Endothelial cell of umbilical vein (primary cell): ENCODE measurements at regions not wholly inside any gene's neighbourhood (a gene's known extent, or its start where the extent isn't known, plus 50 kb on each side); places are given as distances from the start of the nearest gene placed in this dataset.

Source experiments
- BruUV-seq: library from RNA; stranded (reverse); fragments of 400-500 nt; replicated peaks from 2 replicates; lab custom pipeline; 2021; lab: Mats Ljungman, UMichigan
- CTCF ChIA-PET: fragments of 300-600, 350-600 bp; sonication (Branson Sonifier 250); formaldehyde crosslinking; loops from one replicate; lab custom pipeline; 2021; ENCODE audit warnings: antibody characterized with exemption, inconsistent platforms; lab: Charles Lee
- POLR2A ChIA-PET: fragments of 300-600, 350-600 bp; sonication (Branson Sonifier 250); formaldehyde crosslinking; loops from one replicate; lab custom pipeline; 2021; ENCODE audit warnings: antibody characterized with exemption, inconsistent platforms; lab: Charles Lee
- DNase-seq: peaks from one replicate; pipeline ENCODE4 v3.0.0-alpha.2; 2011; ENCODE audit warnings: low read depth, low spot score
- FAIRE-seq: peaks from 2 replicates; lab custom pipeline; 2011; peaks lifted over from hg19 to GRCh38; lab: Jason Lieb, UNC
- H2AFZ ChIP-seq: 2 replicates; pipeline ENCODE4 v1.6.0; 2012; ENCODE audit warnings: low read depth, low read length, control low read depth, inconsistent platforms
- H3K27ac ChIP-seq: 2 replicates; pipeline ENCODE4 v1.5.1; 2011; ENCODE audit warnings: low read depth, mild to moderate bottlenecking, control low read depth, low read length, moderate library complexity; ENCODE audit not compliant: insufficient read depth
- H3K27me3 ChIP-seq, 2 experiments: 2 replicates each; pipeline versions ENCODE4 v1.6.0 to v1.6.1; 2011; ENCODE audit warnings: low read length in 2 of 2, mixed read lengths in 1 of 2; ENCODE audit not compliant: control insufficient read depth in 2 of 2, insufficient read depth in 2 of 2
- H3K36me3 ChIP-seq, 2 experiments: 2 replicates in 1 of 2; 3 replicates in 1 of 2; pipeline ENCODE4 v1.5.1; 2011; ENCODE audit warnings: low read length in 2 of 2, mild to moderate bottlenecking in 1 of 2, moderate library complexity in 1 of 2; ENCODE audit not compliant: control insufficient read depth in 2 of 2, insufficient read depth in 2 of 2; ENCODE audit errors: extremely low read depth in 1 of 2
- H3K4me1 ChIP-seq: 3 replicates; pipeline ENCODE4 v1.5.1; 2011; ENCODE audit warnings: mild to moderate bottlenecking, low read length; ENCODE audit not compliant: control insufficient read depth, insufficient read depth; ENCODE audit errors: extremely low read depth
- H3K4me2 ChIP-seq: 2 replicates; pipeline ENCODE4 v1.6.1; 2011; ENCODE audit warnings: low read length, control low read depth, mixed read lengths; ENCODE audit not compliant: insufficient read depth
- H3K4me3 ChIP-seq, 3 experiments: fragments of 200-600 bp in 1 of 3; sonication (generic), shearing (Covaris generic) in 1 of 3; replicated peaks in 1 of 3; 2 replicates each; pipeline ENCODE4 v1.5.1; 2011 to 2016; ENCODE audit warnings: control low read depth in 3 of 3, low read length in 3 of 3, mild to moderate bottlenecking in 2 of 3, inconsistent platforms in 1 of 3, low read depth in 1 of 3, moderate library complexity in 1 of 3; ENCODE audit not compliant: insufficient read depth in 1 of 3
- H3K79me2 ChIP-seq: 2 replicates; pipeline ENCODE4 v1.6.0; 2012; ENCODE audit warnings: low read length, inconsistent platforms; ENCODE audit not compliant: control insufficient read depth, insufficient read depth
- H3K9ac ChIP-seq: replicated peaks from 2 replicates; pipeline ENCODE3; 2011; ENCODE audit warnings: low read length, control low read depth; ENCODE audit not compliant: insufficient read depth; ENCODE audit errors: extremely low read depth
- H3K9me1 ChIP-seq: replicated peaks from 3 replicates; pipeline ENCODE4 v1.6.0; 2011; ENCODE audit warnings: mild to moderate bottlenecking, low read length; ENCODE audit not compliant: control insufficient read depth, insufficient read depth; ENCODE audit errors: extremely low read depth
- H3K9me3 ChIP-seq: replicated peaks from 2 replicates; pipeline ENCODE4 v1.5.1; 2012; ENCODE audit warnings: low read length, inconsistent platforms; ENCODE audit not compliant: control insufficient read depth, insufficient read depth
- H4K20me1 ChIP-seq: replicated peaks from 2 replicates; pipeline ENCODE3; 2011; ENCODE audit warnings: mild to moderate bottlenecking, low read length; ENCODE audit not compliant: control insufficient read depth, insufficient read depth; ENCODE audit errors: extremely low read depth
- CTCF ChIP-seq, 2 donors: IDR thresholded peaks; 1 replicate in 1 of 2; 2 replicates in 1 of 2; pipeline ENCODE4 v1.5.1; 2011; ENCODE audit warnings: low read length in 2 of 2, mild to moderate bottlenecking in 2 of 2, moderate library complexity in 2 of 2, control low read depth in 1 of 2, inconsistent platforms in 1 of 2, low read depth in 1 of 2; ENCODE audit not compliant: insufficient read depth in 1 of 2; ENCODE audit errors: extremely low read depth in 1 of 2
- EZH2 ChIP-seq: IDR thresholded peaks from 2 replicates; pipeline ENCODE4 v1.6.1; 2012; ENCODE audit warnings: borderline replicate concordance, low read depth, mild to moderate bottlenecking, moderate library complexity, low read length, inconsistent platforms; ENCODE audit not compliant: severe bottlenecking
- FOS ChIP-seq: IDR thresholded peaks from 2 replicates; pipeline ENCODE4 v1.6.1; 2011; ENCODE audit warnings: mild to moderate bottlenecking, low read length, moderate library complexity, borderline replicate concordance; ENCODE audit not compliant: insufficient read depth
- GATA2 ChIP-seq: IDR thresholded peaks from 2 replicates; pipeline ENCODE4 v1.7.0; 2011; ENCODE audit warnings: low read depth, mild to moderate bottlenecking, moderate library complexity, mixed read lengths, low read length; ENCODE audit not compliant: insufficient read length, insufficient read depth
- JUN ChIP-seq: IDR thresholded peaks from 2 replicates; pipeline ENCODE4 v1.6.1; 2011; ENCODE audit warnings: borderline replicate concordance, low read depth; ENCODE audit not compliant: insufficient read length, insufficient read depth
- MAX ChIP-seq: IDR thresholded peaks from 2 replicates; pipeline ENCODE4 v1.6.1; 2011; ENCODE audit not compliant: insufficient read depth, insufficient read length
- MYC ChIP-seq: IDR thresholded peaks from one replicate; pipeline ENCODE4 v1.6.1; 2011; ENCODE audit warnings: mild to moderate bottlenecking, low read depth, low read length
- POLR2A ChIP-seq: IDR thresholded peaks from 2 replicates; pipeline ENCODE4 v1.6.1; 2012; ENCODE audit warnings: low read depth, mild to moderate bottlenecking, control low read depth, low read length
- POLR2AphosphoS5 ChIP-seq: IDR thresholded peaks from 2 replicates; pipeline ENCODE4 v1.6.1; 2012; ENCODE audit warnings: low read depth, mild to moderate bottlenecking, control low read depth, low read length, moderate library complexity; ENCODE audit not compliant: insufficient read depth
- dilution Hi-C: fragments of 300-500 bp; cut with MboI; formaldehyde crosslinking; loops from one replicate; pipeline ENCODE4 v1.15.0; 2019; ENCODE audit warnings: low sequenced_read_pairs; ENCODE audit not compliant: extremely low pct_ligation_motif_present
- intact Hi-C: fragments of 100-400 bp; cut with micrococcal nuclease; formaldehyde crosslinking; loops from one replicate; pipeline ENCODE4 v1.10.0; 2022

GRCh38 chr4:128684016-128684415 lies 125.5 kb upstream of the JADE1 start:
- FAIRE-seq (no peak), DNase-seq (no peak)
- dilution Hi-C loops, result no loop called here
- no TSS peak for BruUV-seq
- Histone ChIP-seq H3K4me2 (no peak overlapping the region), H4K20me1 (no peaks in the 10 kb centered on the region), H3K9ac (no peak overlapping the region), H3K79me2 (no peaks in the 10 kb centered on the region), H3K9me1 (no peaks in the 10 kb centered on the region), H2AFZ (no peak overlapping the region), H3K9me3 (no peaks in the 10 kb centered on the region), H3K4me3 (no peak overlapping the region), H3K36me3 (no peaks in the 10 kb centered on the region), H3K27ac (no peak overlapping the region), H3K4me1 (no peaks in the 10 kb centered on the region), H3K27me3 (no peaks in the 10 kb centered on the region)
- TF ChIP-seq EZH2 (no peak), GATA2 (no peak)
- ChIA-PET POLR2A (no interaction called here), CTCF (no interaction called here)
- intact Hi-C loops, result no loop called here

GRCh38 chr4:128682942-128683666 lies 126.4 kb upstream of the JADE1 start:
- no peak for TF ChIP-seq POLR2A
- no peak for TF ChIP-seq MAX
- no peak for TF ChIP-seq JUN
- TF ChIP-seq CTCF (IDR thresholded peaks at IDR 0.05; ENCODE audit: extremely low read depth in 1 of 2, insufficient read depth in 1 of 2, low read depth in 1 of 2, low read length in 2 of 2), result no peak
- TF ChIP-seq GATA2, result no peak
- TF ChIP-seq POLR2AphosphoS5, result no peak
- no peak for TF ChIP-seq FOS
- no peak for TF ChIP-seq MYC
- no peak for TF ChIP-seq EZH2
- H3K4me2 ChIP-seq, result no peak overlapping the region
- DNase-seq (no peak), FAIRE-seq (no peak)
- BruUV-seq, result no TSS peak
- dilution Hi-C loops, result no loop called here
- H4K20me1 ChIP-seq, result no peaks in the 10 kb centered on the region
- H3K27me3 ChIP-seq, result no peaks in the 10 kb centered on the region
- no peak overlapping the region for H3K9ac ChIP-seq
- H3K9me1 ChIP-seq, result no peaks in the 10 kb centered on the region
- intact Hi-C loops, result no loop called here
- no peak overlapping the region for H3K4me3 ChIP-seq
- H2AFZ ChIP-seq, result no peak overlapping the region
- ChIA-PET CTCF (interaction anchor here (0.6 kb wide), 1 partner anchor 24 kb away, joined by 3 read pairs; no protein-coding TSS in a partner anchor), POLR2A (interaction anchor here (0.6 kb wide), 1 partner anchor 130 kb away, joined by 5 read pairs; no protein-coding TSS in a partner anchor)
- H3K9me3 ChIP-seq, result no peaks in the 10 kb centered on the region
- no peaks in the 10 kb centered on the region for H3K4me1 ChIP-seq
- no peaks in the 10 kb centered on the region for H3K36me3 ChIP-seq
- H3K27ac ChIP-seq, result no peak overlapping the region
- H3K79me2 ChIP-seq, result no peaks in the 10 kb centered on the region
